ENCODE measurements at regions not wholly inside any gene's neighbourhood (a gene's known extent, or its start where the extent isn't known, plus 50 kb on each side); places are given as distances from the start of the nearest gene placed in this dataset.
"Not testable (repeated sequence)": the region's sequence is repeated elsewhere in the genome, so short reads cannot be mapped to it uniquely, and the experiment has no call there.

GRCh38 chr17:6373599-6373998, 61.3 kb downstream of the AIPL1 start:
- DNase-seq, result not testable (repeated sequence)

GRCh38 chr17:6366221-6366666, 68.7 kb downstream of the AIPL1 start:
- DNase-seq, result no peak

- no peak for DNase-seq
Measured at GRCh38 chr17:6365200-6365943, 69.5 kb downstream of the AIPL1 start.

- DNase-seq, result no peak
Measured at GRCh38 chr17:6361733-6362132, 73.2 kb downstream of the AIPL1 start.

- no peak for DNase-seq
Measured at GRCh38 chr17:6358131-6358530, 76.8 kb downstream of the AIPL1 start.

- no peak for DNase-seq
Measured at GRCh38 chr17:6356562-6356961, 78.4 kb downstream of the AIPL1 start.

GRCh38 chr17:6355196-6355595, 79.7 kb downstream of the AIPL1 start:
- DNase-seq, result no peak

- no peak for DNase-seq
Measured at GRCh38 chr17:6352801-6353560, 81.9 kb downstream of the AIPL1 start.

GRCh38 chr17:6352016-6352415, 82.9 kb downstream of the AIPL1 start:
- no peak for DNase-seq

- DNase-seq, result no peak
Measured at GRCh38 chr17:6350806-6351205, 84.1 kb downstream of the AIPL1 start.

- no peak for DNase-seq
Measured at GRCh38 chr17:6348891-6349290, 86.0 kb downstream of the AIPL1 start.

- no peak for DNase-seq
Measured at GRCh38 chr17:6347776-6348175, 87.1 kb downstream of the AIPL1 start.

GRCh38 chr17:6346986-6347385, 87.9 kb downstream of the AIPL1 start:
- no peak for DNase-seq

- DNase-seq, result no peak
Measured at GRCh38 chr17:6346156-6346786, 88.7 kb downstream of the AIPL1 start.

GRCh38 chr17:6343736-6344135, 91.2 kb downstream of the AIPL1 start:
- DNase-seq, result no peak

GRCh38 chr17:6343191-6343590, 91.7 kb downstream of the AIPL1 start:
- DNase-seq, result no peak

- no peak for DNase-seq
Measured at GRCh38 chr17:6340708-6341107, 94.2 kb downstream of the AIPL1 start.

GRCh38 chr17:6334386-6334785, 100.5 kb downstream of the AIPL1 start:
- no peak for DNase-seq

- no peak for DNase-seq
Measured at GRCh38 chr17:6330936-6331335, 104.0 kb downstream of the AIPL1 start.

GRCh38 chr17:6328279-6328678, 106.6 kb downstream of the AIPL1 start:
- DNase-seq, result no peak

- DNase-seq, result no peak
Measured at GRCh38 chr17:6327007-6327406, 107.9 kb downstream of the AIPL1 start.

GRCh38 chr17:6326483-6326882, 108.4 kb downstream of the AIPL1 start:
- DNase-seq, result no peak

- DNase-seq, result no peak
Measured at GRCh38 chr17:6325741-6326140, 109.2 kb downstream of the AIPL1 start.

Measured in muscle of arm (tissue), 1 donor.